ENCODE measurements at regions not wholly inside any gene's neighbourhood (a gene's known extent, or its start where the extent isn't known, plus 50 kb on each side); places are given as distances from the start of the nearest gene placed in this dataset.

DNA sequence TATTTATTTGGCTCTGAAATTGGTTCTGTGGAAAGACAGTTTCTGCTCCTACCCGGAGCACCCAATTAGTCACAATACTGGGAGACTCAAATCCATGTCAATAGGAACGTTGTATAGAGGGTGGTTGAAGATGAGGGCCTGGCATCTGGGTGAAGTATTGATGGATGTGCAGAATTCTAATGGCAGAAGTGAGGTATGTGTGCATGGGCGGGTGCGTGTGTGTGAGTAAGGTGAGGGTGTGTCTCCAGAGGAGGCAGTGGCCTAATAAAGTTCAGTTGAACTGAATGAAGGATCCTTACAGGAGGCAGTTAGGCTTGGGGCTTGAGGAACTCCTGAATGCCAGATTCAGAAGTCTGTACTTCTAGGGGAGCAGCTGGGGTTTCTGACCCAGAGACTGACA, 71.8 kb upstream of the B3GAT1 start:
- DNase-seq (ENCODE audit: low read depth), result no peak
- H3K4me3 ChIP-seq (replicated peaks; ENCODE audit: low read depth, low read length), result no peak overlapping the region
- TF ChIP-seq, protein P1, sequence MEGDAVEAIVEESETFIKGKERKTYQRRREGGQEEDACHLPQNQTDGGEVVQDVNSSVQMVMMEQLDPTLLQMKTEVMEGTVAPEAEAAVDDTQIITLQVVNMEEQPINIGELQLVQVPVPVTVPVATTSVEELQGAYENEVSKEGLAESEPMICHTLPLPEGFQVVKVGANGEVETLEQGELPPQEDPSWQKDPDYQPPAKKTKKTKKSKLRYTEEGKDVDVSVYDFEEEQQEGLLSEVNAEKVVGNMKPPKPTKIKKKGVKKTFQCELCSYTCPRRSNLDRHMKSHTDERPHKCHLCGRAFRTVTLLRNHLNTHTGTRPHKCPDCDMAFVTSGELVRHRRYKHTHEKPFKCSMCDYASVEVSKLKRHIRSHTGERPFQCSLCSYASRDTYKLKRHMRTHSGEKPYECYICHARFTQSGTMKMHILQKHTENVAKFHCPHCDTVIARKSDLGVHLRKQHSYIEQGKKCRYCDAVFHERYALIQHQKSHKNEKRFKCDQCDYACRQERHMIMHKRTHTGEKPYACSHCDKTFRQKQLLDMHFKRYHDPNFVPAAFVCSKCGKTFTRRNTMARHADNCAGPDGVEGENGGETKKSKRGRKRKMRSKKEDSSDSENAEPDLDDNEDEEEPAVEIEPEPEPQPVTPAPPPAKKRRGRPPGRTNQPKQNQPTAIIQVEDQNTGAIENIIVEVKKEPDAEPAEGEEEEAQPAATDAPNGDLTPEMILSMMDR (IDR thresholded peaks at IDR 0.05; ENCODE audit: low read length, missing control alignments), result no peak

DNA sequence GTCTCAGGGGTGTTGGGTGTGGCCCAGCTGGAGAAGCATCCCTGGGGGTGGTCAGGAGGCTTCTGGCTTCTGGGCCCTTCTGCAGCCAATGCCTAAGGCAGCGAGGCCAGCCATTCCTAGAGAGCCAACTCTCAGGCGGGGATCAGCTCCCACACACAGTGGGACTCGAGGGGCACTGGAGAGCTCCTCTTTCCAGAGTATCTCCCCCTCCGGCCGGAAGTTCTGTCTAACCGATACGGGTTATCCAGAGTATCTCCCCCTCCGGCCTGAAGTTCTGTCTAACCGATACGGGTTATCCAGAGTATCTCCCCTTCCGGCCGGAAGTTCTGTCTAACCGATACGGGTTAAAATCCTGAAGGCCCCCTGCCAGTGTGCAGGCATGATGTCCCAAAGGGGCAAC, 71.2 kb upstream of the B3GAT1 start:
- DNase-seq (ENCODE audit: low read depth), result no peak
- TF ChIP-seq, protein P1 (IDR thresholded peaks at IDR 0.05; ENCODE audit: low read length, missing control alignments), result no peak
- no peak overlapping the region for H3K4me3 ChIP-seq (replicated peaks; ENCODE audit: low read depth, low read length)

DNA sequence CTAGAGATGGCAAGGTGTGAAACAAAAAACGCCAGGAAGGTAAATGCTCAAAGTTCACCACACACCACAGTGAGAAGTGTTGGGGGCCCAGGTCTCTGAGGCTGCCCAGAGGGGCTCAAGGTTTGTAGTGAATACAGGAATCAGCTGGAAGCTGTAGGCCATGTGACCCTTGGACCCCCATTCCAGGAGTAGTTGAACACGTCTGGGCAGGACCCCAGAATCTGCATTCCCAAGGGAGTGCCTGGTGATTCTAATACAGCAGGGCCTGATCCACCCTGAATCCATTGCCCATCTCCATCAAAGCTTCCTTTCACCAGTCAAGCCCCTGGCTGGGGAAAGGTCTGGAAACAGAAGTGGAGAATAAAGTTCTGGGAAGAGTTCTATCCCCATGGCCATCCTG, 70.8 kb upstream of the B3GAT1 start:
- TF ChIP-seq, protein P1 (IDR thresholded peaks at IDR 0.05; ENCODE audit: low read length, missing control alignments), result no peak
- no peak for DNase-seq (ENCODE audit: low read depth)
- no peak overlapping the region for H3K4me3 ChIP-seq (replicated peaks; ENCODE audit: low read depth, low read length)

DNA sequence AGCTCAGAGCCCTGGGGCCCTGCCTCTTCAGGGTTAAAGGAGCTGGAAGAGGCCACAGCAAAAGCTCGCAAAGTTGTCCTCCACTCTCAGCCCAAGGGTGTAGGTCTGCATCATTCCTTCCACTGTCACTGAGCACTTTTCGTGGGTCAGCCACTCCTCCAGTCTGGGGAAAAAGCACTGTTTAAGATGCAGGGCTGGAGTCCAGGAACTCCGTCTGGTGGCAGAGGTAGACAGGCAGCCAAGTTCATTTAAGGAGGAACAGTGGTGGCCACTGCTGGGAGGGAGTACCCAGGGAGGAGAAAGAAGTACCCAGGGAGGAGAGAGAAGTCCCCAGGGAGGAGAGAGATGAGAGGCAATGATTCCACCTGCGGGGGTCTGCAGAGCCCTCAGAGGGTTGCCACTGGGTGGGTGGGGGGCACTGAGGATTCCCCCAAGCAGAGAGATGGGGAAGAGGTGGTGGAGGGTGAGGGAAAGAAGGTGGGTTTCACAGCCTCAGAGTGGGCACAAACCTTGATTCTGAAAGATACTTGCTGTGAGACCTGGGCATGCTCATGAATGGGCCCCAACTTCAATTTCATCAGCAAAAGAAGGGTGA, 70.0 kb upstream of the B3GAT1 start:
- DNase-seq (ENCODE audit: low read depth), result no peak
- TF ChIP-seq, protein P1 (IDR thresholded peaks at IDR 0.05; ENCODE audit: low read length, missing control alignments), result no peak
- no peak overlapping the region for H3K4me3 ChIP-seq (replicated peaks; ENCODE audit: low read depth, low read length)

DNA sequence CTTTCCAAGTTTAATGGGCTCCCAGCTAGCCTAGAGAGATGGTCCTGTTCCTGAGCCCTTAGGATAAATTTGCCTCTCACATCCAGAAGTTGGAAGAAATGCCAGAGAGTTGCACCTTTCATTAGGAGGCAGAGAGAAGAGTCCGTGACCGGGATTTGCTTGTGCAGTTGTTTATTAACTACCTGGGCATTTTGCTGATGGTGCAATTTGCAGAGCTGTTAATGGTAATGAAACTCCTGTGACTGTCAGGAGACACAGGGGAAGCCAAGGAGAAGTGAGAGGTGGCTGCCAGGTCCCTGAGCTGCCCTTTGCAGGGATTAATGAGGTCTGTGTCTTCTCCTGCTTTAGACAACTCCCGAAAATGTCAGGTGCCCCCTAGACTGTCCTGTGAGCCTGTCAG, 69.1 kb upstream of the B3GAT1 start:
- DNase-seq (ENCODE audit: low read depth), result no peak
- TF ChIP-seq, protein P1 (IDR thresholded peaks at IDR 0.05; ENCODE audit: low read length, missing control alignments), result no peak
- no peak overlapping the region for H3K4me3 ChIP-seq (replicated peaks; ENCODE audit: low read depth, low read length)

DNA sequence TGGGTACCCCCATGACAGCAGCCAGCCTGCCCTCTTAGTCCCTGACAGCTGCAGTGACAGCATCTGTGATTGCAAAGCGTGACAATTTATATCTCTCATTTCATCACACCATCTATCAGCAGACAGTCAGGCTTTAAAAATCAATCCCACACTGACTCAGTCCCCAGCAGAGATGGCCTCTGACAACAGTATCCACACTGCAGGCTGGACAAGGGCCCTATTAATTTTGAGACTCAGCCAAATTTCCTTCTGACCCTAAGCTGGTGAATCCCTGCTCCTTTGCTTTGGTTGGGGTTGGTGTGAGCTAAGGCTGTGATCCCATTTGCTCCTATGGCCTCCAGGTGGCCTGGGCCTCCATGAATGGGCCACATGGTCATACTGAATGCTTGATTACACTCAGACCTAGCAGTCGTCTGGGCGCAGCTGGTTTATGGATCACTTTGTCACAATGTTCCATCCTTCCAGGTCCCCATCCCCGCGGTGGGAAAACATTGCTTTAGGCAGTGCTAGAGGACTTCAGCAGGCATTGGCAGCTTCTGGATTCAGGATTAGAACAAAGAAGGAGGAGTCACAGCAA, 68.2 kb upstream of the B3GAT1 start:
- TF ChIP-seq, protein P1 (IDR thresholded peaks at IDR 0.05; ENCODE audit: low read length, missing control alignments), result no peak
- H3K4me3 ChIP-seq (replicated peaks; ENCODE audit: low read depth, low read length), result no peak overlapping the region
- no peak for DNase-seq (ENCODE audit: low read depth)

All from fibroblast of pulmonary artery (primary cell).